GM12864 (cell line): ENCODE measurements at regions not wholly inside any gene's neighbourhood (a gene's known extent, or its start where the extent isn't known, plus 50 kb on each side); places are given as distances from the start of the nearest gene placed in this dataset.
"Not testable (repeated sequence)": the region's sequence is repeated elsewhere in the genome, so short reads cannot be mapped to it uniquely, and the experiment has no call there.

Source experiments
- DNase-seq: peaks from one replicate; pipeline ENCODE4 v3.0.0-alpha.2; 2011; ENCODE audit warnings: low read depth
- H3K4me3 ChIP-seq: 2 replicates; pipeline ENCODE4 v1.5.1; 2011; ENCODE audit warnings: mild to moderate bottlenecking, low read depth, low read length, control low read depth
- TF ChIP-seq, protein P1 (sequence below): IDR thresholded peaks from 2 replicates; pipeline ENCODE4 v1.5.1; 2011; ENCODE audit warnings: low read depth, mild to moderate bottlenecking, moderate library complexity, low read length, control low read depth, inconsistent platforms; ENCODE audit errors: missing control alignments

DNA sequence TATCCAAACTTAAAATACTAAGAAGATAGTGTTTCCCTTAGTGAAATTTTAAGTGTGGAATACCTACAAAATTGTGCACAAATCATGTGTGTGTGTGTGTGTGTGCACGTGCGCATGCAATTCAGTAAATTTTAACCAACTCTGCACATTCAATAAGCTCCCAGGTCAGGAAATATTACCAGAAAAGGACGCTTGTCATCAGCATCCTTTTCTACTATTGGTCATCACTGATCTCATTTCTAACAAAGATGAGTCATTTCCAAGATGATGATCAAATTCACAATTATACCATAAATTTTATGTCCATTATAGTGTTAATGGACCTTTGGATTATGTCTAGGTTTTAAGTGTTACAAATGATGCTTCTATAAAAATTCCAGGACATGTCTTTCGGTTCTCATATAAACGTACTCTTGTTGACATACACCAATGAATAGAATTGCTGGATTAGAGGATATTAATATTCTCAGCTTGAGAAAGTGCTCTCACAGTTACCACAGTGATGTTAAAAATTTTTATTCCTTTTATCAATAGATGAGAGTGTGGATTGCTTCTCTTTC, 560.9 kb upstream of the AGA start:
- TF ChIP-seq, protein P1, sequence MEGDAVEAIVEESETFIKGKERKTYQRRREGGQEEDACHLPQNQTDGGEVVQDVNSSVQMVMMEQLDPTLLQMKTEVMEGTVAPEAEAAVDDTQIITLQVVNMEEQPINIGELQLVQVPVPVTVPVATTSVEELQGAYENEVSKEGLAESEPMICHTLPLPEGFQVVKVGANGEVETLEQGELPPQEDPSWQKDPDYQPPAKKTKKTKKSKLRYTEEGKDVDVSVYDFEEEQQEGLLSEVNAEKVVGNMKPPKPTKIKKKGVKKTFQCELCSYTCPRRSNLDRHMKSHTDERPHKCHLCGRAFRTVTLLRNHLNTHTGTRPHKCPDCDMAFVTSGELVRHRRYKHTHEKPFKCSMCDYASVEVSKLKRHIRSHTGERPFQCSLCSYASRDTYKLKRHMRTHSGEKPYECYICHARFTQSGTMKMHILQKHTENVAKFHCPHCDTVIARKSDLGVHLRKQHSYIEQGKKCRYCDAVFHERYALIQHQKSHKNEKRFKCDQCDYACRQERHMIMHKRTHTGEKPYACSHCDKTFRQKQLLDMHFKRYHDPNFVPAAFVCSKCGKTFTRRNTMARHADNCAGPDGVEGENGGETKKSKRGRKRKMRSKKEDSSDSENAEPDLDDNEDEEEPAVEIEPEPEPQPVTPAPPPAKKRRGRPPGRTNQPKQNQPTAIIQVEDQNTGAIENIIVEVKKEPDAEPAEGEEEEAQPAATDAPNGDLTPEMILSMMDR: no peak
- no peak overlapping the region for H3K4me3 ChIP-seq
- no peak for DNase-seq

DNA sequence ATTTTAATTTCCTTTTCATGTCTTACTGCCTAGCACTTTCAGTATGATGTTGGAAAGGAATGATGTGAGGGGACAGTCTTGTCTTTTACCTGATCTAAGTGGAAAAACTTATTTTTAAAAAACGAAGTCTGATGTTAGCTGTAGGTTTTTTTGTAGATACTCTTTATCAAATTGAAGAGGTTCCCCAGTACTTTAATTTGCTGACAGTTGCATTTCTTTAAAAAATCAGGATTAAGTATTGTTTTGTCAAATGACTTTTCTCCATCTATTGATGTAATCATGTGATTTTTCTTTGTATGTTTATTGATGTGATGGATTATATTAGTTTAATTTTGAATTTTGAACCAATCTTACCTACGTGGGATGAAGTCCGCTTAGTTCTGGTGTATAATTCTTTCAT, 568.4 kb upstream of the AGA start:
- TF ChIP-seq, protein P1: no peak
- no peak for DNase-seq
- no peak overlapping the region for H3K4me3 ChIP-seq

DNA sequence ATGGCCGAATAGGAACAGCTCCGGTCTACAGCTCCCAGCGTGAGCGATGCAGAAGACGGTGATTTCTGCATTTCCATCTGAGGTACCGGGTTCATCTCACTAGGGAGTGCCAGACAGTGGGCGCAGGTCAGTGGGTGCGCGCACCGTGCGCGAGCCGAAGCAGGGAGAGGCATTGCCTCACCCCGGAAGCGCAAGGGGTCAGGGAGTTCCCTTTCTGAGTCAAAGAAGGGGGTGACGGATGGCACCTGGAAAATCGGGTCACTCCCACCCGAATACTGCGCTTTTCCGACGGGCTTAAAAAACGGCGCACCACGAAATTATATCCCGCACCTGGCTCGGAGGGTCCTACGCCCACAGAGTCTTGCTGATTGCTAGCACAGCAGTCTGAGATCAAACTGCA, 572.8 kb upstream of the AGA start:
- DNase-seq, H3K4me3 ChIP-seq: not testable (repeated sequence)

DNA sequence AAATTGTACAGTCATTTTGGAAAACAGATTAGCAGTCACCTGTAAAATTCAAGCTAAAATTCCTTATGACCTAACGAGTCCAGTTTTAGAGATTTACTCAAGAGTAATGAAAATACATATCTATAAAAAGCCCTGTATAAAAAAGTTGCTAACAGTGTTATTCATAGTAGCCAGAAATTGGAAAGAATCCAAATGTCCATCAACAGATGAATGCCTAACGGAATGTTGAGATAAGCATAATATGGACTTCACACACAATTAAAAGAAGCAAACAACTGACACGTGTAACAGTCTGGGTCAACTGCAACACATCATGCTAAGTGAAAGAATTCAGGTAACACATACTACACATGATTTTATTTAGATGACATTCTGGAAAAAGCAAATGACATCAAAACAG, 584.8 kb upstream of the AGA start:
- TF ChIP-seq, protein P1: no peak
- no peak overlapping the region for H3K4me3 ChIP-seq
- DNase-seq: no peak

DNA sequence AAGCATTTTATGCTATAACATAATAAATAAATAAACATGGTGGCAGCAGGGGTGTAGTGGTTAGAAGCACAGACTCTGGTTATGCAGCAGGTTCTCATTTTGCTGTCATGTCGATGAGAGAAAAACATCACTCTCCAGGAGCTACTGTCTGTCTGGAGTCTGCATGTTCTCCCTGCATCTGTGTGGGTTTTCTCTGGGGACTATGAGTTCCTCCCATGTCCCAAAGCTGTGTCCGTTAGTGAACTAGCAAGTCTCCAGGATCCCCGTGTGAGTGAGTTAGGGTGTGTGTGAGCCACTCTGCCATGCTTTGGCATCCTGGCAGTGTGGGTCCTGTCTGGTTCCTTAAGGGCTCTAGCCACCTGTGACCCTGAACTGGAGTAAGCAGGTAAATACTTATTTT, 585.6 kb upstream of the AGA start:
- DNase-seq: no peak
- TF ChIP-seq, protein P1: no peak
- no peak overlapping the region for H3K4me3 ChIP-seq

DNA sequence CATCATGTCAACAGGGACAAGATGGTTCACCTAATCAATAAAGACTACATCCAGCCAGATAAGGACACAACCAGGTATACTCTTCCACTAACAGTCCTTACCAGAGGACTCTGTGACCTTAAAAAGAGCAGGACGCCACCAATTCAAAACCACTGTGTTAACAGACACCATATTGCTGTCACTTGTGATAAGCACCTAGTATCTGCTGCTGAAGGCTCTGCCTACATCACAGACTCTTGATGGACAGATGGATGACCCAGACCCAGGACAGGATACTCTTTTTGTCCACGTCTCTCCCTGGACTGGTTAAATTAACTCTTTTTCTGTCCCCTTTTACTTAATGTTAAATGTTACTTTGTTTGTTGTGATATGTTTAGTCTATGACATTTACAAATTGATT, 586.2 kb upstream of the AGA start:
- H3K4me3 ChIP-seq: no peak overlapping the region
- no peak for DNase-seq
- TF ChIP-seq, protein P1: no peak

DNA sequence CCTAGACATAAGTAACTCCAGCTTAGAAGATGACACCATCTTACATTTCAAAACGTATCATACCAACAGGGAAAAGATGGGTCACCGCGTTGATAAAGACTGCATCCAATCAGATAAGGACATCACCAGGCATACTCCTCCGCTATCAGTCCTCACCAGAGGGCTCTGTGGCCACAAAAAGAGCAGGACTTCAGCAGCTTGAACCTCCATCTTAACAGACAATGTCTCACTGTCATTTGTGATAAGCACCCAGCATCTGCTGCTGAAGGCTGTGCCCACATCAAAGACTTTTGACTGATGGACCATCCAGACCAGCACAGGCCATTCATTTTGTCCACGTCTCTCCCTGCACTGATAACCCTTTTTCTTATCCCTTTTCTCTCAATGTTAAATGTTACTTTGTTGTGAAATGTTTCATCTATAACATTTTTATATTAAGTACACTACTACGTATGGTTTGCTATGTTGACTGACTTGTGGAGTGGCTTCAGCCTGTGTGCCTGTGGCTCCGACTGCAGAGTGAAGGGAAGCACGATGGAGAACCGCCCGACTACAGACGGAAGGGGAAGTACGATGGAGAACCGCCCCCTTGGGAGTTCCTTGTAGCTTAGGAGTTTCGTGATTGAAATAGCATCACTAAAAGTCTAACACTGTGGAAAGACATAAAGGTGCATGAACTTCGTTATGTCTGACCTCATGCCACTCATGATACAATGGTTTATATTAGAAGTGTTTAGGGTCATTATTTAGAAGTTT, 595.4 kb upstream of the AGA start:
- no peak overlapping the region for H3K4me3 ChIP-seq
- TF ChIP-seq, protein P1: no peak
- no peak for DNase-seq
